ENCODE measurements at regions not wholly inside any gene's neighbourhood (a gene's known extent, or its start where the extent isn't known, plus 50 kb on each side); places are given as distances from the start of the nearest gene placed in this dataset.

DNA sequence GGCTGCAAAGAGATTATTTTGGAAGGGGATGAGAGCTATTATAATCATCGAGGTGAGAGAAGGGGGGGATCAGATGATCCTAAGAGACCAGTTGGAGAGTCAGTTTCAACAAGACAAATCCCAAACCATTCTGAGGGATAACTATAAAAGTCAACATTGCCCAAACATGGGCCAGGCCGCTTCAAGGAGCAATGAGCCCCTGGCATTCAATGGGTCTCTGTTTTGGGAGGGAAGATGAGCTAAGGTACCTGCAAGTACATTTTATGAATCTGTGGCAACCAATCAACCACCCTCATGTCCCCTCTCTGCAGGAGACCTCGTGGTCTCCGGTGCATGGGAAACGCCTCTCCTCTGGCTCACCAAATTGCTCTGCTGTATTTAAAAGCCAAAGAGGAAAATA is 209.9 kb upstream of the C16orf82 start:
- ChIA-PET POLR2A (no interaction called here), CTCF (ENCODE audit: unreplicated experiment) (no interaction called here)
- H3K36me3 ChIP-seq (ENCODE audit: insufficient read depth, low read length): no peaks in the 10 kb centered on the region

DNA sequence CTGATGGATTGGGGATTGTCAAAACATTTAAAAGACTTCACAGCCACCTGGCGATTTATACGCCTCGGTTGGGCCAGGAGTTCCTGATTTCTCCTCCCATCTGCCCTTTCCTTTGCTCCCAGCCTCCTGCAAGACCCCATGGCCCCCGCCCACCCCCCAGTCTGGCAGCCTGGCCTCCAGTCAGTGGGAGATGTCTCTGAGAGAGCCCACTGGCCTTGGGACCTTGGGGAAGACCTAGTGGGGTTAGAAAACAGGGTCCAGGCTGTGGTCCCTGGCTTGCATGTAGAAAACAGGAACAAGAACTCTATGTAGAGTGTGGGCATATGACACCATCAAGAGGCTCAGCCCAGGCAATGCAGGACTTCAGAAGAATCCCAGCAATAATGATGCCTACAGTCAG is 209.4 kb upstream of the C16orf82 start:
- Histone ChIP-seq H3K36me3 (ENCODE audit: insufficient read depth, low read length) (no peaks in the 10 kb centered on the region), H2AFZ (ENCODE audit: low read length) (no peak overlapping the region), H3K9me2 (ENCODE audit: insufficient read depth, low read length) (no peaks in the 10 kb centered on the region; the same call in 1 of the 2 replicates), H3K79me2 (ENCODE audit: insufficient read depth, low read depth, low read length) (no peaks in the 10 kb centered on the region), H3K27ac (ENCODE audit: low read depth, low read length, poor library complexity, severe bottlenecking) (no peak overlapping the region), H3K4me2 (ENCODE audit: low read length) (no peak overlapping the region), H4K20me1 (ENCODE audit: insufficient read depth, low read length) (no peaks in the 10 kb centered on the region), H3K4me3 (ENCODE audit: low read depth, low read length, poor library complexity, severe bottlenecking) (no peak overlapping the region), H3K9me3 (ENCODE audit: low read length) (no peaks in the 10 kb centered on the region), H3K4me1 (ENCODE audit: insufficient read depth, low read length, poor library complexity, severe bottlenecking) (no peaks in the 10 kb centered on the region)
- ChIA-PET CTCF (ENCODE audit: unreplicated experiment) (no interaction called here), POLR2A (no interaction called here)
- DNase-seq (ENCODE audit: low spot score): peak; percentile 10
- TF ChIP-seq EZH2phosphoT487 (IDR thresholded peaks at IDR 0.05; ENCODE audit: borderline replicate concordance, low read depth, low read length): no peak
- TF ChIP-seq, protein P1, sequence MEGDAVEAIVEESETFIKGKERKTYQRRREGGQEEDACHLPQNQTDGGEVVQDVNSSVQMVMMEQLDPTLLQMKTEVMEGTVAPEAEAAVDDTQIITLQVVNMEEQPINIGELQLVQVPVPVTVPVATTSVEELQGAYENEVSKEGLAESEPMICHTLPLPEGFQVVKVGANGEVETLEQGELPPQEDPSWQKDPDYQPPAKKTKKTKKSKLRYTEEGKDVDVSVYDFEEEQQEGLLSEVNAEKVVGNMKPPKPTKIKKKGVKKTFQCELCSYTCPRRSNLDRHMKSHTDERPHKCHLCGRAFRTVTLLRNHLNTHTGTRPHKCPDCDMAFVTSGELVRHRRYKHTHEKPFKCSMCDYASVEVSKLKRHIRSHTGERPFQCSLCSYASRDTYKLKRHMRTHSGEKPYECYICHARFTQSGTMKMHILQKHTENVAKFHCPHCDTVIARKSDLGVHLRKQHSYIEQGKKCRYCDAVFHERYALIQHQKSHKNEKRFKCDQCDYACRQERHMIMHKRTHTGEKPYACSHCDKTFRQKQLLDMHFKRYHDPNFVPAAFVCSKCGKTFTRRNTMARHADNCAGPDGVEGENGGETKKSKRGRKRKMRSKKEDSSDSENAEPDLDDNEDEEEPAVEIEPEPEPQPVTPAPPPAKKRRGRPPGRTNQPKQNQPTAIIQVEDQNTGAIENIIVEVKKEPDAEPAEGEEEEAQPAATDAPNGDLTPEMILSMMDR (conservative IDR thresholded peaks at IDR 0.05; ENCODE audit: low read length): peak; percentile 47
- intact Hi-C loops (cut with micrococcal nuclease; ENCODE audit: unreplicated experiment): no loop called here
- BruUV-seq (replicated peaks): no TSS peak

More for the DNA sequence above, 209.9 kb upstream of the C16orf82 start:
- no peaks in the 10 kb centered on the region for H3K79me2 ChIP-seq (ENCODE audit: insufficient read depth, low read depth, low read length)
- H4K20me1 ChIP-seq (ENCODE audit: insufficient read depth, low read length): no peaks in the 10 kb centered on the region
- intact Hi-C loops (cut with micrococcal nuclease; ENCODE audit: unreplicated experiment): no loop called here
- no peak overlapping the region for H2AFZ ChIP-seq (ENCODE audit: low read length)
- no peaks in the 10 kb centered on the region for H3K4me1 ChIP-seq (ENCODE audit: insufficient read depth, low read length, poor library complexity, severe bottlenecking)
- DNase-seq (ENCODE audit: low spot score): no peak
- no peaks in the 10 kb centered on the region; the same call in 1 of the 2 replicates for H3K9me2 ChIP-seq (ENCODE audit: insufficient read depth, low read length)
- H3K27ac ChIP-seq (ENCODE audit: low read depth, low read length, poor library complexity, severe bottlenecking): no peak overlapping the region
- no TSS peak for BruUV-seq (replicated peaks)
- no peak overlapping the region for H3K4me2 ChIP-seq (ENCODE audit: low read length)
- no peaks in the 10 kb centered on the region for H3K9me3 ChIP-seq (ENCODE audit: low read length)
- no peak overlapping the region for H3K4me3 ChIP-seq (ENCODE audit: low read depth, low read length, poor library complexity, severe bottlenecking)
- TF ChIP-seq, protein P1 (conservative IDR thresholded peaks at IDR 0.05; ENCODE audit: low read length): no peak
- no peak for TF ChIP-seq EZH2phosphoT487 (IDR thresholded peaks at IDR 0.05; ENCODE audit: borderline replicate concordance, low read depth, low read length)

DNA sequence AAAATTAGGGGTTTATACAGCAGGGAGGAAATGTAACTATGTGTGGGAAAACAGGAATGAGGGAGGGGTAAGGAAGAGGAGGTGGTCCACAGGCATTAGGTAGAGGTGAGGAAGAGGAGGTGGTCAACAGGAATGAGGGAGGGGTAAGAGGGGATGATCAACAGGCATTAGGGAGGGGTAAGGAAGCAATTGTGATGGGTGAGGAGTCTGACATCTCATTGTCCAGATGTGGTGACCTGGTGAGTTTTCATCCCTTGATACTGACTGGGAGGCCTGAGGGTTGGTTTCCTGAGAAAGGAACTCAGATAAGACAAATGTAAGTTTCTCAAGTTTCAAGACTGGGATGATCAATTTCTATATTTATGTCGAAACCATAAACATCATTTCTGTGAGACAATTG is 206.2 kb upstream of the C16orf82 start:
- TF ChIP-seq, protein P1 (conservative IDR thresholded peaks at IDR 0.05; ENCODE audit: low read length): no peak
- no peaks in the 10 kb centered on the region for H3K4me1 ChIP-seq (ENCODE audit: insufficient read depth, low read length, poor library complexity, severe bottlenecking)
- H3K4me2 ChIP-seq (ENCODE audit: low read length): no peak overlapping the region
- no peak overlapping the region for H3K4me3 ChIP-seq (ENCODE audit: low read depth, low read length, poor library complexity, severe bottlenecking)
- no peak for DNase-seq (ENCODE audit: low spot score)
- CTCF ChIA-PET (ENCODE audit: unreplicated experiment): no interaction called here
- intact Hi-C loops (cut with micrococcal nuclease; ENCODE audit: unreplicated experiment): no loop called here
- H3K79me2 ChIP-seq (ENCODE audit: insufficient read depth, low read depth, low read length): no peaks in the 10 kb centered on the region
- no TSS peak for BruUV-seq (replicated peaks)
- H3K36me3 ChIP-seq (ENCODE audit: insufficient read depth, low read length): no peaks in the 10 kb centered on the region
- H3K9me2 ChIP-seq (ENCODE audit: insufficient read depth, low read length): no peaks in the 10 kb centered on the region; the same call in 1 of the 2 replicates
- no peak overlapping the region for H3K27ac ChIP-seq (ENCODE audit: low read depth, low read length, poor library complexity, severe bottlenecking)
- no peak overlapping the region for H2AFZ ChIP-seq (ENCODE audit: low read length)
- H4K20me1 ChIP-seq (ENCODE audit: insufficient read depth, low read length): no peaks in the 10 kb centered on the region
- POLR2A ChIA-PET: no interaction called here
- H3K9me3 ChIP-seq (ENCODE audit: low read length): no peaks in the 10 kb centered on the region
